ENCODE measurements at regions not wholly inside any gene's neighbourhood (a gene's known extent, or its start where the extent isn't known, plus 50 kb on each side); places are given as distances from the start of the nearest gene placed in this dataset.
"Not testable (repeated sequence)": the region's sequence is repeated elsewhere in the genome, so short reads cannot be mapped to it uniquely, and the experiment has no call there.

DNA sequence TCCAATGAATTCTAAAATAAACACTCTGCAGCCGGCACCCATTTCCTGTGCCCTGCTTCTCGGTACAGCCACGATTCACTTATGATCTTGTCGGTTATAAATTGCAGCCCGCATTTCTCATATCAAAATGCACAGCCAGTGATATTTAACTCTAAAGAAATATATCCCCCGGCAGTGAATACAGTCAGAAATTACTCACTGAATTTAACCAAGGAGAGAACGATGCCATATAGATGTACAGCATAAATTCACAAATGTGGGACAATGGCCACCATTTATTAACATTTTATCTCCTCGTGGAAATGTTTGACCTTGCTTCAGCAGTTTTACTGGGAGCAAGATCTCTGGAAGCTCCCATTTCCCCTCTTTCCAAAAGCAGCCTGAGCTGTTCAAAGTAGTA is 1517.8 kb downstream of the BRD1 start:
- no peak for DNase-seq

DNA sequence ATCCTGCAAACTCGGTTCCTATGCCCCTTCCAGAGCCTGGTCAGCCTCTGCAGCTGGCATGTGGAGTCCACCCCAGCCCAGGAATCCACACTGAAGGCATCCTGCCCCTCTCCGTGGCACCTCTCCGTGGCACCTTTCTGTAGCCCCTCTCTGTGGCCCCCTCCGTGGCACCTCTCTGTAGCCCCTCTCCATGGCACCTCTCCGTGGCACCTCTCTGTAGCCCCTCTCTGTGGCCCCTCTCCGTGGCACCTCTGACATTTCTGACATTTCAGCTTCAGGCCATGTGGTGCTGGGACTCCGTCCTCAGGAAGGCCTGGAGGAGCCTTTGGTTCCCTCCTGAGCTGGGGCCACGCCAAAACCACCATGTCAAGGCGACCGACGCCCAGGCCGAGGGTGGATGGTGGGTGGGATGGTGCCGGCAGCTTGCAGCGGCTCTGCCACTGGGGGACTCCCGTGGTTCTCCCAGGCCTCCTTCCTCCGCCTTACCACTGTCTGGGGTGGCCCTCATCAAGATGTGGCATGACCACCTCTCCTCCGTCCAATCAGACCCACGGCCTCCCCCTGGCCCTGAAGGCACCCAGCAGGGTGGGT is 1518.5 kb downstream of the BRD1 start:
- no peak for DNase-seq

DNA sequence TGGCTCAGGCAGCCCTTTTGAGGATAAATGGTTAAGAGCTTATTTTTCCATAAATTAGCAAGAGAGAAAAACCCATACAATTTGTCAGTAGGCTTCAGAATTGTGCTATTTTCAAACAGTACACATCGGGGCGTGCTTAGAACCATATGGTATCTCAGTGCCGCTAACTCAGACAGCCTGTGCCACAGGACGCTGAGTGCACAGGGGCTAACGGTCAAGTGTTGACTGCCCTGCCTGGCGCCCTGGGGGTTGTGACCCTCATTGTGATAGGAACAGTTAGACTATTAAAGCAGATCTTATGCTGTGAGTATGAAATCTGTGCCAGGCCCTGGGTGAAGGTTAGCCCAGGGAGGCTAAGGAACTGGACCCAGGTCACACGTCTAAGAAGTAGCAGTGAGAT is 1519.7 kb downstream of the BRD1 start:
- DNase-seq: no peak

DNA sequence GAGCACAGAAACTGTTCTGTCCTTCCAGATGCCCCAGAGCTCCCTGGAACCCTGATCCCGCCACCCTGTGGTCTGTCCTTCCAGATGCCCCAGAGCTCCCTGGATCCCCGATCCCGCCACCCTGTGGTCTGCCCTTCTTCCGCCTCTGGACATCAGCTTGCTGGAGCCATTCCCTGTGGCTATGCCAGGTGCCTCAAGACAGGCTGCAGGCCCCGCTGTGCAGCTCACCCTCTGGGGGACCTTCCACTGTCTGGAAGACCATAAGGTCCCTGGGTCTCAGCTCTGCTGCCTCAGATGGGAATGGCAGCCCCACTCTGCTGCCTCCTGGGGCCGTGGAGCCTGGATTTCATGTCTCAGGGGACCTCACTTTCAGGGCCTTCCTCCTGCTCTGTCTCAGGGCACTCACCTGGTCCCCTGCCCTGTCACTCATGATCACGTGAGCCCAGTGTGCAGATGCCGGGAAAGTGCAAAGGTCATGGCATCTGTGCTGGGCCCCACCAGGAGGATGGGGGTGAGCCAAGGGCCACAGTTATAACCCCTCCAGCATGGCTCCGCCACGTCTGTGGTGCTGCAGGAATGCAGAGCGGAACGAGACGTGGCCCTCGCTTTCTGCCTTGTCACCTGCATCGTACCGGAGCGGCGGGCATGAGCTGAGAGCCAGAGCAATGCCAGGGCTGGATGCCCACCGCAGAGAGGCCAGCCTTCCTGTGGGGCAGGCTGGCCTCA is 1520.7 kb downstream of the BRD1 start:
- no peak for DNase-seq

DNA sequence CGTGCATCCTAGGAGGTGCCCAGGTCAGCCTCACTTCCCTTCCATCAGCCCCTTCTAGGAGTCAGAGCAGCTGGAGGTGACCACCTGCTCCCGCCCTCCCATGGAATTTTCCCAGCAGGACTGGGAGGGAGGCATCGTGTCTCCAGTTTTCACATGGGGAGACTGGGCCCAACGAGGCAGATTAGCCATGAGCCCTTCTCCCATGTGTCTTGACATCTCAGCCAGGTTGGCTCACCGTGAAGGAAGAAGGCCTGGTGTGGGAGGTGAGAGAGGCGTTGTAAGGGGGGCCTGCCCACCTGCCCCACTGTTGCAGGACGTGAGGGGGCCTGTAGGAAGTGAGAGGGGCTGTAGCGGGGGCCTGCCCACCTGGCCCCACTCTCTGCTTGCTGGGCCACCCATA is 1521.4 kb downstream of the BRD1 start:
- DNase-seq: no peak

DNA sequence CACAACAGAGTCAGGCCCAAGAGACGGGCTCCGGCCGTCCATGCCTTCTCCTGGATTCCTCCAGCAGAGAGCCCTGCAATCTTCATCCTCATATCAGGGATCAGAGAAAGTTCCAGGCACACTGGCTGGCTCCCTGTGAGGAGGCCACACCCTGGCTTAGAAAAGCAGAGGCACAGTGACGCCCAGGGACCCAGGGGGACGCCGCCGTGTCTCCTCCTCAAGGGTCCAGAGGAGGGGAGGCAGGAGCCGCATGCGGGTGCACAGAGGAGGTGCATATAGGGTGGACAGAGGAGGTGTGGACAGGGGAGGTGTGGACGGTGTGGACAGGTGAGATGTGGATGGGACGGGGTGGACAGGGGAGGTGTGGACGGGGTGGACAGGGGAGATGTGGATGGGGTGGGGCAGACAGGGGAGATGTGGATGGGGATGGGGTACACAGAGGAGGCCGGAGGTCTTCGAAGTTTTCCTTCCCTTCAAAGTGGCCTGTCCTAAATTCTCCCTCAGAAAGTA is 1521.9 kb downstream of the BRD1 start:
- no peak for DNase-seq

DNA sequence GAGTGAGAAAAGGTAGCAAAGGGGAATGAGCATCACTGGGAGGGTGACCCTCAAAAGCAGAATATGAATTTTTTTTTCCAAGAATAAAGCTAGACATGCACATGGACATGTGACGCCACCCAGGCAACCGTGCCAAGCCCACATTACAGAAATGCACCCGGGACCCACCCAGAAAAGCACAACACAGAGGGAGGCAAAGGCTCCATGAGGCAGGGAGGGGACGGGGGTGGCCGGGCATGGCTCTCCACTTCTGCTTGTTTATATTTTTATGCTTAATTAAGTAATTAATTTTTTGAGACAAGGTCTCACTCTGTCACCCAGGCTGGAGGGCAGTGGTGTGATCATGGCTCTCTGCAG is 1524.3 kb downstream of the BRD1 start:
- no peak for DNase-seq

DNA sequence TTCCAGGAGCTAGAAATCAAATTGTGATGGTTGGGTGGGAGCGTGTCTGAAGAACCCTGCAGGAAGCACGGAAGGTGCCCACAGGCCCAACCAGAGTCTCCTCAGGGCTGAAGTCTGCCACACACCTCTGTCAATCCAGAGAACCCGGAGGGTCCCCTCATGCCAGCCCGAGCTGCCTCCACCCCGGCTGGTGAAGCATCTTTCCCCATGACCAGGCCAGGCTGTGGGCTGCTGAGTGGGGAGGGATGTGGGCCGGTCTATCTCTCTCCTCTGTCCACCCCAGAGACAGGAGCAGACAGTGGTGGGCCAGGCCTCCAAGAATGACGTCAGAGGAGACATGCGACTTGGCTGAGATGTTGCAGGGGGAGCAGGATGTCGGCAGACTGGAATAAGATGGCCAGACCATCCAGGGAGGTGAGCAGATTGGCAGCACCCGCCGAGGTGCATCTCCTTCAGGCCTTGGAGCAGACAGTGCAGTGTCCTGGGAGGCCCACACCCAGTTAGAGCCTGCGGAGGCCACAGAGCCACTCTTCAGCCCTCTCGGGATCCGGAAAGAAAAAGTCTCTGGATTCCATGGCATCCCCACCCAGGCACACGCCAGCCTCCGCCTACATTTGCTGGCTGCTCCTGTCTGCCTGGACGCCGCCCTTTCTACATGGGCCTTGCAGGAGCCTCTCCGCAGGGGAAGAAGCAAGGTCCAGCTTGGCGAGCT is 1524.9 kb downstream of the BRD1 start:
- DNase-seq: no peak

DNA sequence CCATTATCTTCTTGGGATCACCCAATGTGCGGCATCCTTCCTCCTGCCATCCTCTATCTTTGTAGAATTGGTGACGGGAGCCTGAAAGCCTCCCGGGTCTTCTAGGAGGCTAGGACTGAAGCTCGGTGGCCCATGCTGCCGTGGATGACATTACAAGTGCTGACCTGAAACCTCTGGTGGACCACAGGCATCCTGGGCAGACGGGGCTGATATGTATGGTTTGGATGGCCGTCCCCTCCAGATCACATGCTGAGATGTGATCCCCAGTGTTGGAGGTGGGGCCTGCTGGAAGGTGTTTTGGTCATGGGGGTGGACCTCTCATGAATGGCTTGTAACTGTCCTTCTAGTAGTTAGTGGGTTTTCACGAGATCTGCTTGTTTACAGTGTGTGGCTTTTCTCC is 1525.8 kb downstream of the BRD1 start:
- DNase-seq: no peak

DNA sequence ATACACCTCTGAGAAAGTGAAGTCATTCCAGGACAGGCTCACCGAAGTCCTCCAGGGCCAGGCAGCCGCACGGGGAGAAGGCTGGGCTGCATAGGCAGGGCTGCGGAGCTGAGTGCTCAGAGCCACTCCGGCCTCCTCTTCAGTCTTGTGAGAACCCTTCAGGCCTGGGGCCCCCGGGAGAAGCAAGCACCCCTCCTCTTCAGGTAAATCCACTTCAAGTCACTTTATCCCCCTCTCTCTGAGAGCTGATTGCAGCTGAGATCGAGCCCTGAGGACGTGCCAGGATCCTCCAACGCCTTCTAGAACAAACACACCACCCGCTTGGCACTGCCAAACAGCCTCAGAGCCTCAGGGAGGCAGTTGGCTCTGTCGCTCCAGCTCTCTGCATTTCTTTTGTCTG is 1526.3 kb downstream of the BRD1 start:
- no peak for DNase-seq

DNA sequence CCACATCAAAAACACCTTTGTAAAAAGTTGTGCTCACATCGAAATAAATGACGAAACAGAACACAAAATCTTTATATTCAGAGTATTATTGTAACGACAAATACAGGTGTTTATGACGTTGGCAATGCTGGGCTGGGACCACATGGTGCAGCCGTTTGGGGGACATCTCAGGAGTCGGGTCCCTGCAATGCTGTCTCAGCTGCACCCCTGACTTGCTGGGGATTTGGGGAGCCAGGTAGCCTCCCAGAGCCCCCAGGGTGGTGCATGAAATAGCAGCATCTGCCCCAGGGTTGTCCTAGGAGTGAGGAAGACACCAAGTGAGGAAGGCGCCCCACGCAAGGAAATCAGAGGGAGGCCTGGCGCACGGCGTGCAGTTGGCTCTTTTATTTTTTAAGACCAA is 1526.8 kb downstream of the BRD1 start:
- no peak for DNase-seq

DNA sequence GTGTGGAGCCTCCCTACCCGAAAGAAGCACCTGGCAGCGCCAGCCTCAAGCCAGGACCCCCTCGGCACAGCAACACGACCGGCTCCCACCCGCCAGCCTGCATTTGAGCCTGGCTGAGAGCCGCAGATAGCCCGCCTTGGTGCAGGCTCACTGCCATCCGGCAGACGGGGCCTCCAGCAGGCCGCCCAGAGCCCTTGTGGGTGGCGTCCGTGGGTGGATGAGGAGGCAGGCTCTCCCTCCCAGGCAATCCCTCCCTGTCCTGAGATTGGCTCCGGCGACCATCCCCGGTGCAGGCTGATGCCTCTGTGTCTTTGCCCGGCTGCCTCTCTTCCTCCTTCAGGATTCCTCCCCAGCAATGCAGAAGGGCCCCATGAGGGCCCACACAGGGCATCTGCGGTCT is 1527.9 kb downstream of the BRD1 start:
- no peak for DNase-seq

DNA sequence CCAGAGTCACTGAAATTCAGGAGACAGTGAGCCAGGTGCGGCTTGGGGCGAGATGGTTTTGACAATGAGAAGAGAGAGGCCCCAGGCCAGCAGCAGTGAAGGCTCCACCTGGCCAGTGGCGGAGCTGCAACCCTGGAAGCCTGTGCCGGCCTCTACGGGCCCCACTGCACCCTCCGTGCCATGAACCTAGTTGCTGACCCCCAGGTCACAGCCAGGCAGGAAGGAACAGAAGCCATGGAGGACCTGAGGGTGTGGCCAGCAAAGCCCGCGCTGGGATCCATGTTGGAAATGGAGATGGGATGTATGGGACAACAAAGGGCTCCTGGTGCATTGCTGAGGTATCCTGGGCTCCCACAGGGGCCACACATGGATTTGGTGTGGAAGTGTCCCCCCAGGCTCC is 1528.5 kb downstream of the BRD1 start:
- DNase-seq: no peak

DNA sequence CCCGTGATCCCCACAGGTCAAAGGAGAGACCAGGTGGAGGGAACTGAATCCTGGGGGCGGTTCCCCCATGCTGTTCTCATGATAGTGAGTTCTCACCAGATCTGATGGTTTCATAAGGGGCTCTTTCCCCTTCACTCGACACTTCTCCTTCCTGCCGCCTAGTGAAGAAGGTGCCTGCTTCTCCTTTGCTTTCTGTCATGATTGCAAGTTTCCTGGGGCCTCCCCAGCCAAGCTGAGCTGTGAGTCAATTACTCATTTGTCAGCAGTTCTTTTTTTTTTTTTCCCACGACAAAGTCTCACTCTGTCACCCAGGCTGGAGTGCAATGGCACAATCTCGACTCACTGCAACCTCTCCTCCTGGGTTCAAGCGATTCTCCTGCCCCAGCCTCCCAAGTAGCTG is 1530.4 kb downstream of the BRD1 start:
- DNase-seq: no peak

DNA sequence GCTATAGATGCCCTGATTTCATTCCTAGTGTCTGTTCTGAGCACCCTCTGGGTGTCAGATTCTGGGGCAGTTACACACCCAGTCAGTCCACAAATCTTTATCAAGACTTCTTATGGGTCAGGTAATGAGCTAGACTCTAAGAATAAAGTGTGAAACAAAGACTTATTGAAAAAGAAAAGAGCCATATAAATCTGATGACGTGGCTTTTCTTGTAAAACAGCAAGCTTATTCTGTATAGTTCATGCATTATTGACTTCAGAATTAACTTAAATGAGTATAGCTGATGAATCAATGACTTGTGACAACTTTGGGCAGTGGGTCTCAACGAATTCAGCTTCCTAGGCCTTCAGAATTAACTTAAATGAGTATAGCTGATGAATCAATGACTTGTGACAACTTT is 1527.5 kb downstream of the TBC1D22A start:
- DNase-seq: not testable (repeated sequence)

DNA sequence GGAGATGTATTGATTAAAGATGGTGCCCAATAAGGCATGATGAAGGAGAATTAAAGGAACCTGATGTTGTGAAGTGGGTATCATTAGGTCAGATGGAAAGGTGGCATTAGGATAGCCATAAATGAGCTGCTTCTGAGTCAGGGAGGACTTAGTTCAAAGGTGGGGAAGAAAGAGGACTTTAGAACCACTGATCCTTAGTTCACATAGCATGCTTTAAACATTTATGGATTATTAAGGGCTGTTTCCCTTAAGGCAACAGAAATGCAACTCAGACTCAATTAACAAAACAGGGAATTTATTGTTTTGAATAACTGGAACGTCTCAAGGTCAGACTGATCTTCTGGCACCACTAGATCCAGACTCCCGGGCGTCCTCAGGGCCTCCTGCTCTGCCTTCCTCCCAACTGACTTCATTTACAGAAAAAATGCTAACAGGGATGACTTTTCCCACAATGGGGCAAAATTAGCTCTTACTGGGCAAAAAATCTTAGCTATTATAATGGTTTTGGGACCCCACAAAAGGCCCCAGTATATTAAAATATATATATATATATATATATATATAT is 1526.0 kb downstream of the TBC1D22A start:
- no peak for DNase-seq

DNA sequence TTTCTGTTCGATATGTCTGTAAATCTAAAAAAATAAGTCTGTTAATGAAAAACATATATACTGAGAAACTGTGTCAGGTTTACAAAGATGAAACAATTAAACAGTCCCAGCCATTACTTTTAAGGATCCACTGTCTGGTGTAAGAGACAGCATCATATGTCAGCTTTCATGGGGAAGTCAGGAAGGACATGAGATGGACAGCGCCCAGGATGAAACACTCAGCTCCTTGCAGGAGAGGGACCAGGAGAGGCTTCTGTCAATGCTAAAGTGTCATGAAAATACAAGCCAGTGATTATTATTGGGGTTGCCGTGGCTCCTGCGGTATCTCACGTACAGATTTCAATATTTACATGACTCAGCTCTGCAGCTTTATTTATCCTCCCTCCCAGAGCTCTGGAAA is 1524.6 kb downstream of the TBC1D22A start:
- no peak for DNase-seq

DNA sequence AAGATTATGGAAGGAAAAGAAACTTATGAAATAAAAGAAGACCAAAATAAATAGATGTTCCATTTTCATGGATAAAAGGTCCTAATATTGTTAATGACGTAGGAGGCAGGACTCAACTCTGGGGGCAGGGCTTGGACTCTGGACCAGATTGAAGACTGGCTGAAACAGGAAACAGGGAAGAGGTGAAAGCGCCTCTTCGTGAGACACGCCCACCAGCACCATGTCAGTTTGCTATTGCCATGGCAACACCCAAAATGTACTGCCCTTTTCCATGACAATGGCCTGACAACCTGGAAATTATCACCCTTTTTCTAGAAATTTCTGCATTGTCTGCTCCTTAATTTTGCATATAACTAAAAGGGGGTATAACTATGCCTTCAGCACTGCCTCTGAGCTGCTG is 1522.2 kb downstream of the TBC1D22A start:
- no peak for DNase-seq

DNA sequence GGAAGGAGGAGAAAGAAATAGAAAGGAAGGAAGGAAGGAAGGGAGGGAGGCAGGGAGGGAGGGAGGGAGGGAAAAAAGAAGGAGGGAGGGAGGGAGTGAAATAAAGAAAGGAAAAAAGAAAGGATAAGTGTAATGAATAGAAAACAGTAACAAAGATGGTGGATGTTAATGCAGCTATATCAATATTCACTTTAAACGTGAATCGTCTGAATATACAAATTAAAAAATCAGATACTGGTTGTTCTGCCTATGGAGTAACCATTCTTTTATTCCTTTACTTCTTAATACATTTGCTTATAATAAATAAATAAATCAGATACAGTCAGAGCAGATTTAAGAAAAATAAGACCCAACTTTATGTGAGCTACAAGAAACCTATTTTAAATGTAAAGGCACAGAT is 1520.4 kb downstream of the TBC1D22A start:
- no peak for DNase-seq

DNA sequence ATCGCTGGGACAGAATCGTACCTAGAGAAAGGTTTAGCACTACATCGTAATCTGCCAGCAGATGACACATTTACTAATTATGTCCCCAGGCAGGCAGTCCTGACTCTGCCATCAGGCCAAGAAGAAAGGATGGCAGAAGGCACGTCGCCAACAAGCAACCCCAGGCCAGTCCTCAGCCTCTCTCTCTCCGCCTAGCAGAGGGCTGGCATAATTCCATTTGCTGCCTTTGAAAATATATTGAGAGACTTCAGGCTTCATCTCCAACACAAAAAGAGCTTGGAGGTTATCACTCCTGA is 1517.0 kb downstream of the TBC1D22A start:
- no peak for DNase-seq

DNA sequence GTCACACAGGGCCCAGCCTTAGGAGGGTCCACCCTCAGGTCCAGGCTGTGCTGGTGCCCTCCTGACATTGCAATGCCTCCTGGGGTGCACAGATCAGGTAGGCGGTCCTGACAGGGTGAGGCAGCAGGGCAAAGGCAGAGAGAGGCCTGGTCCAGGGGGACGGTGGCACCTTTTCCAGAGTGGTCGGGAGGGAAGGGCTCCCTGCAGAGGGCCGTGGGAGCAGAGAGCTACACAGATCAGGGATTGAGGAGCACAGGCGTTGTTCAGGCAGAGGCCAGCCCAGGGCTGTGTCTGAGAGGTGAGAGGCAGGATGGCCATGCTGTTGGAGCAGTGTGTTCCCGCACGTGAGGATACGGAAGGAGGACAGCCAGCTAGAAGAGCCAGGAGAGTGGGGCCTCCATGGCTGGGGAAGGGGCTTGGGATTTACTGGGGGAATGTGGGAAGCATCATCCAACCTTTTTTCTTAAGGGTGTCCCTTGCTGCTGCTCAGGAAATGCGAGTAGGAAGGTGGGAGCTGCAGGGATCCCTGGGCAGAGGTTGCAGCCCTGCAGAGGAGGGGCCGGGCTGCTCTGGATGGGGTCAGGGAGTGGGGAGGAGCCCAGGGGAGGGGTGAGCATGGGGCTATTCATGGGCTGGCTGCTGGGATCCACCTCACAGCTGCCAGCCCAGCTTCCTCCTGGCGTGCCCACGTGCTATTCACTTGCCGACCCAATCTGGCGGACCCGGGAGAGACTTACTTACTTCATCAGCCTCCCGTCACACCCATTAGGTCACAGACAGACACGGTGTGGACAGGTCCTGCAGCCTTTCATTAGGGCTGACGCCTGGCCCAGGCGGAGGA is 1516.4 kb downstream of the TBC1D22A start:
- no peak for DNase-seq

DNA sequence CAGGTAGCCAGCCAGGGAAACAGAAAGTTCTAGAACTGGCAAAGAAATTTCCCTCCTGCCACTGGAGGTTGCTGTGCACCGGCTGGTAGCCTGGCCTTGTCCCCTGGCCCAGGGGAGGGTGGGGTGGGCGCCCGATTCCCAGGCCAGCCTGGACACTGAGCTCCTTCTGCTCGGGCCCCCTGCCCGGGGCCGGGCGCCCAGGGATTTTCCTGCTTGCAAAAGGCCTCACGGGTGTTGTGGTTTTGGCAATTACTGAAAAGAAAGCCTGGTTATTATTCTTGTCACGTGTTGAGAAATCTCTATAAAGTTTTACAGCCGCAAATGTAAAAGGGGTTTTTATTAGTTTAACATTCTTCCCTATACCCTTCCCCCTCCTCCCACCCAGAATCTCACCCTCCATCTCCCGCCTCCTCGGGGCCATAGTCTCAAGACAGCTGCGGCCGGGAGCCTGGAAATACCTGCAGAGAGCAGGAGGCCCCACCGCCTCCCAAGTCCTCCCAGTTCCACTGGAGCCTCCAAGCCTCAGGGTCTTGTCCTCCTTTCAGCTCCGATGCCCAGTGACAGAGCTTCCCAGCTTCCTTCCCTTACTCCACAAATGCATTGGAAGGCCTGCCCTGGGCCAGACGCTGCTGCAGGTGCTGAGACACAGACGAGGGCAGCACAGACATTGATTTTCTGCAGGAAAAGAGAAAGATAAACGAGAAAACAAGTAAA is 1515.6 kb downstream of the TBC1D22A start:
- DNase-seq: no peak

Data from amniotic stem cell (primary cell).